H1 (cell line): ENCODE measurements at regions not wholly inside any gene's neighbourhood (a gene's known extent, or its start where the extent isn't known, plus 50 kb on each side); places are given as distances from the start of the nearest gene placed in this dataset.

Source experiments
- CTCF ChIA-PET: fragments of 300-600 bp; sonication (Branson Sonifier 250); formaldehyde crosslinking; loops from one replicate; lab custom pipeline; 2021; ENCODE audit not compliant: partially characterized antibody; lab: Charles Lee
- POLR2A ChIA-PET: fragments of 300-600 bp; sonication (Branson Sonifier 250); formaldehyde crosslinking; loops from one replicate; lab custom pipeline; 2021; ENCODE audit warnings: inconsistent platforms; ENCODE audit not compliant: partially characterized antibody; lab: Charles Lee
- DNase-seq, 2 experiments: peaks; one replicate each; pipeline versions ENCODE4 v3.0.0 to v3.0.0-alpha.2; 2010 to 2022; ENCODE audit warnings: low spot score in 2 of 2, low read depth in 1 of 2, mixed read lengths in 1 of 2
- FAIRE-seq: peaks from 2 replicates; lab custom pipeline; 2011; peaks lifted over from hg19 to GRCh38; lab: Jason Lieb, UNC
- H2AFZ ChIP-seq: 2 replicates; pipeline ENCODE4 v1.8.1; 2012; ENCODE audit warnings: low read length, inconsistent platforms
- H2AK5ac ChIP-seq: 2 replicates; pipeline ENCODE4 v1.6.1; 2013; ENCODE audit warnings: low read depth, low read length
- H2BK120ac ChIP-seq: replicated peaks from 2 replicates; pipeline ENCODE3; 2013; ENCODE audit warnings: low read depth, low read length, inconsistent platforms
- H2BK12ac ChIP-seq: 2 replicates; pipeline ENCODE4 v1.6.1; 2013; ENCODE audit warnings: low read depth, low read length
- H2BK15ac ChIP-seq: 2 replicates; pipeline ENCODE4 v1.6.1; 2013; ENCODE audit warnings: low read length
- H2BK20ac ChIP-seq: 2 replicates; pipeline ENCODE4 v1.6.1; 2013; ENCODE audit warnings: low read length
- H2BK5ac ChIP-seq: 2 replicates; pipeline ENCODE4 v1.6.1; 2013; ENCODE audit warnings: low read depth, low read length
- H3K14ac ChIP-seq: 2 replicates; pipeline ENCODE4 v1.6.1; 2013; ENCODE audit warnings: inconsistent platforms; ENCODE audit not compliant: insufficient read length
- H3K18ac ChIP-seq: 2 replicates; pipeline ENCODE4 v1.6.1; 2013; ENCODE audit warnings: low read length; ENCODE audit errors: extremely low read depth
- H3K23ac ChIP-seq: 2 replicates; pipeline ENCODE4 v1.6.1; 2013; ENCODE audit warnings: inconsistent platforms; ENCODE audit not compliant: insufficient read length
- H3K23me2 ChIP-seq: 2 replicates; pipeline ENCODE4 v1.6.1; 2013; ENCODE audit warnings: low read depth, low read length
- H3K27ac ChIP-seq: 2 replicates; pipeline ENCODE4 v1.6.1; 2011; ENCODE audit warnings: low read depth, low read length, inconsistent platforms
- H3K27me3 ChIP-seq, 4 experiments: replicated peaks in 1 of 4; 1 replicate in 1 of 4; 2 replicates in 3 of 4; pipeline versions ENCODE4 v1.6.1 to v1.8.1; 2011 to 2013; ENCODE audit warnings: low read length in 3 of 4, mild to moderate bottlenecking in 3 of 4, inconsistent platforms in 2 of 4, mixed read lengths in 2 of 4, moderate library complexity in 1 of 4; ENCODE audit not compliant: control insufficient read depth in 3 of 4, insufficient read depth in 3 of 4; ENCODE audit errors: extremely low read depth in 1 of 4
- H3K36me3 ChIP-seq, 4 experiments: 2 replicates each; pipeline versions ENCODE4 v1.6.1 to v1.8.1; 2011 to 2013; ENCODE audit warnings: mild to moderate bottlenecking in 4 of 4, low read length in 3 of 4, moderate library complexity in 2 of 4, control low read depth in 1 of 4, inconsistent platforms in 1 of 4; ENCODE audit not compliant: insufficient read depth in 4 of 4, control insufficient read depth in 2 of 4
- H3K4ac ChIP-seq: replicated peaks from 2 replicates; pipeline ENCODE3; 2013; ENCODE audit warnings: low read length, low read depth, mixed read lengths, inconsistent platforms; ENCODE audit not compliant: insufficient read length
- H3K4me1 ChIP-seq, 4 experiments: replicated peaks in 1 of 4; 1 replicate in 1 of 4; 2 replicates in 3 of 4; pipeline versions ENCODE4 v1.6.1 to v1.8.1; 2011 to 2013; ENCODE audit warnings: low read length in 3 of 4, inconsistent platforms in 2 of 4, mixed read lengths in 1 of 4; ENCODE audit not compliant: insufficient read depth in 4 of 4, control insufficient read depth in 3 of 4
- H3K4me2 ChIP-seq, 2 experiments: 2 replicates each; pipeline versions ENCODE4 v1.6.1 to v1.8.1; 2011 to 2013; ENCODE audit warnings: low read depth in 2 of 2, low read length in 2 of 2, control low read depth in 1 of 2, inconsistent platforms in 1 of 2, mild to moderate bottlenecking in 1 of 2; ENCODE audit not compliant: insufficient read depth in 1 of 2
- H3K4me3 ChIP-seq, 4 experiments: fragments of 200-600, 300-600 bp in 1 of 4; sonication (generic), shearing (Covaris generic), sonication (Bioruptor Twin) in 1 of 4; 2 replicates each; pipeline versions ENCODE4 v1.5.1 to v1.8.1; 2011 to 2016; ENCODE audit warnings: low read length in 4 of 4, low read depth in 3 of 4, control low read depth in 2 of 4, inconsistent platforms in 2 of 4, mild to moderate bottlenecking in 2 of 4, mixed read lengths in 1 of 4, moderate library complexity in 1 of 4; ENCODE audit not compliant: insufficient read depth in 2 of 4; ENCODE audit errors: extremely low read depth in 1 of 4
- H3K56ac ChIP-seq: replicated peaks from 2 replicates; pipeline ENCODE3; 2013; ENCODE audit warnings: low read depth, mild to moderate bottlenecking, mixed read lengths, low read length, inconsistent platforms; ENCODE audit not compliant: insufficient read length
- H3K79me1 ChIP-seq: 2 replicates; pipeline ENCODE4 v1.6.1; 2013; ENCODE audit warnings: low read depth, low read length, control low read depth
- H3K79me2 ChIP-seq, 2 experiments: 2 replicates each; pipeline versions ENCODE4 v1.6.1 to v1.8.1; 2012 to 2013; ENCODE audit warnings: low read length in 2 of 2, mild to moderate bottlenecking in 2 of 2, inconsistent platforms in 1 of 2; ENCODE audit not compliant: insufficient read depth in 2 of 2, control insufficient read depth in 1 of 2
- H3K9ac ChIP-seq, 4 experiments: replicated peaks in 1 of 4; 1 replicate in 1 of 4; 2 replicates in 3 of 4; pipeline versions ENCODE4 v1.6.1 to v1.8.1; 2011 to 2013; ENCODE audit warnings: low read depth in 3 of 4, low read length in 3 of 4, control low read depth in 2 of 4, mild to moderate bottlenecking in 2 of 4, moderate library complexity in 2 of 4, inconsistent platforms in 1 of 4; ENCODE audit errors: extremely low read depth in 1 of 4
- H3K9me3 ChIP-seq, 2 experiments: 2 replicates each; pipeline versions ENCODE4 v1.6.1 to v1.8.1; 2012 to 2013; ENCODE audit warnings: mild to moderate bottlenecking in 2 of 2, moderate library complexity in 2 of 2, control low read depth in 1 of 2, inconsistent platforms in 1 of 2, low read depth in 1 of 2, low read length in 1 of 2, mixed read lengths in 1 of 2; ENCODE audit not compliant: insufficient read depth in 2 of 2
- H4K20me1 ChIP-seq, 2 experiments: replicated peaks in 1 of 2; 2 replicates each; pipeline versions ENCODE3 to v1.8.1; 2011 to 2013; ENCODE audit warnings: inconsistent platforms in 2 of 2, low read length in 2 of 2, mild to moderate bottlenecking in 1 of 2; ENCODE audit not compliant: insufficient read depth in 2 of 2, control insufficient read depth in 1 of 2
- H4K5ac ChIP-seq: 2 replicates; pipeline ENCODE4 v1.6.1; 2013; ENCODE audit warnings: low read length, low read depth, mixed read lengths, inconsistent platforms; ENCODE audit not compliant: insufficient read length
- H4K8ac ChIP-seq: 2 replicates; pipeline ENCODE4 v1.8.0; 2013; ENCODE audit warnings: mild to moderate bottlenecking, moderate library complexity, low read length, inconsistent platforms; ENCODE audit not compliant: insufficient read depth; ENCODE audit errors: extremely low read depth
- H4K91ac ChIP-seq: replicated peaks from 2 replicates; pipeline ENCODE3; 2013; ENCODE audit warnings: low read length, mixed read lengths, inconsistent platforms; ENCODE audit not compliant: insufficient read length
- EGR1 ChIP-seq: IDR thresholded peaks from 2 replicates; pipeline ENCODE4 v1.6.1; 2011; ENCODE audit warnings: low read depth, low read length, borderline replicate concordance
- KDM5A ChIP-seq: fragments of 200-600 bp; IDR thresholded peaks from 2 replicates; pipeline ENCODE4 v1.7.1; 2012; ENCODE audit warnings: mild to moderate bottlenecking, low read length, inconsistent platforms, mixed read lengths
- RAD21 ChIP-seq, 2 experiments: IDR thresholded peaks in 1 of 2; conservative IDR thresholded peaks in 1 of 2; 2 replicates each; pipeline ENCODE4 v1.6.1; 2011; ENCODE audit warnings: low read depth in 2 of 2, low read length in 2 of 2, improper control_type of control experiment in 1 of 2, inconsistent platforms in 1 of 2, mild to moderate bottlenecking in 1 of 2, moderate library complexity in 1 of 2
- WGBS, 2 experiments: shearing (Covaris generic) in 1 of 2; methylation state at CpG; one replicate each; pipeline versions ENCODE4 v1.1.6 to v1.1.7; 2013 to 2015; ENCODE audit warnings: low lambda C conversion rate in 2 of 2, mixed read lengths in 2 of 2, inconsistent platforms in 1 of 2, low coverage in 1 of 2, missing lambda C conversion rate in 1 of 2; ENCODE audit not compliant: insufficient replicate concordance in 2 of 2, insufficient coverage in 1 of 2, insufficient read length in 1 of 2; ENCODE audit errors: extremely low coverage in 1 of 2, missing lambda C conversion rate in 1 of 2; 5-methylcytosine and 5-hydroxymethylcytosine counted together

DNA sequence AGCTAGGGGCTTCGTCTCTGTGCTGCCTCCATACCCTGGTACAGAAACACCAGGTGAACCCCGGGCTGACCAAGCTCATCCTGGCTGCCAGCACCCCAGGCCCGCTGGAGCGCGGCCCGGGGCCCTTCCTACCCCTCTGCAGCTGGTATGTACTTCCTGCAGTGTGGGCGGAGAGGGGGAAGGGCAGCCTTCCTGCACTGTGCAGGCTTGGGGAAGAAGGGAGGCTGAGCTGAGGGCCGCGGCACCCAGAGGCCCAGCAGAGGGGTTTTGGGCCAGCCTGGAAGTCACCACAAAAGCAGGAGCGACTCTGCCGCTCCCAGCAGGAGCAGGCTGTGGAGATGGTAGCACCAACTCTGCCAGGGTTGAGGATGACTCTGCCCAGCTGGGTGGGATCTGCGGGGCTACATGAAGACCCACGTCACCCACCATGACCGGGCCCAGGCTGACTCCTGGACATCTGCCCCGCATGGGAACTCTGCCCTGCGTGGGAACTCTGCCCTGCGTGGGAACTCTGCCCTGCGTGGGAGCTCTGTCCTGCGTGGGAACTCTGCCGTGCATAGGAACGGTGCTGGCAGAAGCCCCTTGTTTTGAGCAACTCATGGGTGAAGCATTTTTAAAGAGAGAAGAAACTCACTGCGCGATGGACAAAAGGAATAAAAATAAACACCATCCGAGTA is 273.3 kb downstream of the NDUFA10 start:
- DNase-seq (no peak), FAIRE-seq (no peak)
- Histone ChIP-seq H3K79me1 (no peaks in the 10 kb centered on the region), H2BK120ac (no peak overlapping the region), H4K8ac (no peak overlapping the region; the same call in 1 of the 2 replicates), H3K4me2 (no peak overlapping the region), H4K5ac (no peak overlapping the region), H3K36me3 (no peaks in the 10 kb centered on the region), H4K20me1 (peaks cover 0 to 2% of the 10 kb centered on the region in 2 experiments), H2BK12ac (no peak overlapping the region), H2BK5ac (no peak overlapping the region), H3K4me3 (no peak overlapping the region), H2BK20ac (no peak overlapping the region), H3K18ac (no peak overlapping the region), H4K91ac (no peak overlapping the region), H2AK5ac (no peak overlapping the region), H3K23ac (no peak overlapping the region), H3K9me3 (no peaks in the 10 kb centered on the region), H3K27ac (no peak overlapping the region), H3K14ac (no peak overlapping the region), H3K27me3 (no peaks in the 10 kb centered on the region; a peak in 1 of 7 replicates), H3K23me2 (peaks cover 12% of the 10 kb centered on the region; the same call in 1 of the 2 replicates), H3K56ac (no peak overlapping the region), H3K9ac (no peak overlapping the region), H2BK15ac (no peak overlapping the region), H2AFZ (no peak overlapping the region), H3K79me2 (no peaks in the 10 kb centered on the region), H3K4me1 (peaks cover 0 to 7% (median 3%) of the 10 kb centered on the region in 4 experiments; a peak in 3 of 7 replicates), H3K4ac (no peak overlapping the region)
- ChIA-PET CTCF (no interaction called here), POLR2A (no interaction called here)
- TF ChIP-seq EGR1, result peak; percentile 13; the same call in 1 of the 2 replicates
- no peak for TF ChIP-seq KDM5A
- no peak for TF ChIP-seq RAD21 (IDR thresholded peaks at IDR 0.05 in 1 of 2, conservative IDR thresholded peaks at IDR 0.05 in 1 of 2; ENCODE audit: low read depth in 2 of 2, low read length in 2 of 2)
- WGBS, 2 experiments, result 88% methylated on average over 24 of the region's 24 CpGs; no CpG with 5 or more reads in 1 of the 2 experiments
